ENCODE measurements at regions not wholly inside any gene's neighbourhood (a gene's known extent, or its start where the extent isn't known, plus 50 kb on each side); places are given as distances from the start of the nearest gene placed in this dataset.

DNA sequence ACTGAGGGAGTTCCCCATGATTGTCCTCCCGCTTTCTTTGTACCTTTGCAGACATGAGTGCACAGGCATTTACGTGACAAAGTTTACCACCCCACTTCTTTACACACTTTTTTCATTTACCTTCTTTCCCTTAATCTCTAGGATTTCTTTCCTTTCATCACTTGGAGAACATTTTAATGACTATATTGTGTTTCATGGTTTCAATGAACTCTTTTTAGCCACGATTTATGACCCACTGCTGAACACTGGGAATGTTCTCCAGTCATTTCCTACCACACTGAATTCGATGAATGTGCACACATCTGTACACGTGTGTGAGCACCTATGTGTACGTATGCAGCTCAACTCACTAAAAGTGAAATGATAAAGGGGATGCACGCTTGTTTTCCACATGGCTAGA lies 371.7 kb upstream of the IGFBP3 start:
- H3K79me2 ChIP-seq (ENCODE audit: control insufficient read depth in 1 of 2, insufficient read depth in 2 of 2, low read length in 2 of 2): no peaks in the 10 kb centered on the region
- ChIA-PET CTCF (ENCODE audit: partially characterized antibody) (no interaction called here), POLR2A (ENCODE audit: partially characterized antibody) (no interaction called here)
- H3K9me3 ChIP-seq (ENCODE audit: insufficient read depth in 2 of 2, low read depth in 1 of 2, low read length in 1 of 2): peaks cover 0 to 6% of the 10 kb centered on the region in 2 experiments; a peak in 1 of 4 replicates
- no peak overlapping the region for H3K18ac ChIP-seq (ENCODE audit: extremely low read depth, low read length)
- H3K4me1 ChIP-seq (replicated peaks in 1 of 4; ENCODE audit: control insufficient read depth in 3 of 4, insufficient read depth in 4 of 4, low read length in 3 of 4): no peaks in the 10 kb centered on the region
- H3K4me3 ChIP-seq (ENCODE audit: extremely low read depth in 1 of 4, insufficient read depth in 2 of 4, low read depth in 3 of 4, low read length in 4 of 4): no peak overlapping the region
- H3K23ac ChIP-seq (ENCODE audit: insufficient read length): no peak overlapping the region
- H3K9ac ChIP-seq (replicated peaks in 1 of 4; ENCODE audit: extremely low read depth in 1 of 4, low read depth in 3 of 4, low read length in 3 of 4): no peak overlapping the region
- 90% methylated on average over 7 of the region's 7 CpGs; no CpG with 5 or more reads in 1 of the 2 experiments for WGBS, 2 experiments (ENCODE audit: extremely low coverage in 1 of 2, insufficient coverage in 1 of 2, insufficient read length in 1 of 2, insufficient replicate concordance in 2 of 2, low coverage in 1 of 2, low lambda C conversion rate in 2 of 2, missing lambda C conversion rate in 1 of 2)
- H4K8ac ChIP-seq (ENCODE audit: extremely low read depth, insufficient read depth, low read length): no peak overlapping the region
- H3K79me1 ChIP-seq (ENCODE audit: low read depth, low read length): no peaks in the 10 kb centered on the region
- H2BK12ac ChIP-seq (ENCODE audit: low read depth, low read length): no peak overlapping the region
- no peak overlapping the region for H3K56ac ChIP-seq (replicated peaks; ENCODE audit: insufficient read length, low read depth, low read length)
- no peak overlapping the region for H4K5ac ChIP-seq (ENCODE audit: insufficient read length, low read depth, low read length)
- DNase-seq (ENCODE audit: low read depth in 1 of 2, low spot score in 2 of 2) (no peak), FAIRE-seq (no peak)
- H3K4ac ChIP-seq (replicated peaks; ENCODE audit: insufficient read length, low read depth, low read length): no peak overlapping the region
- TF ChIP-seq FOSL1 (IDR thresholded peaks at IDR 0.05; ENCODE audit: insufficient read depth, low read depth, low read length) (no peak), PHF8 (conservative IDR thresholded peaks at IDR 0.05; ENCODE audit: low read depth, low read length) (no peak)
- no peaks in the 10 kb centered on the region for H3K23me2 ChIP-seq (ENCODE audit: low read depth, low read length)
- H4K91ac ChIP-seq (replicated peaks; ENCODE audit: insufficient read length, low read length): no peak overlapping the region
- no peaks in the 10 kb centered on the region for H3K36me3 ChIP-seq (ENCODE audit: control insufficient read depth in 2 of 4, insufficient read depth in 4 of 4, low read length in 3 of 4)
- no peak overlapping the region for H3K27ac ChIP-seq (ENCODE audit: low read depth, low read length)
- H3K4me2 ChIP-seq (ENCODE audit: insufficient read depth in 1 of 2, low read depth in 2 of 2, low read length in 2 of 2): no peak overlapping the region
- H4K20me1 ChIP-seq (replicated peaks in 1 of 2; ENCODE audit: control insufficient read depth in 1 of 2, insufficient read depth in 2 of 2, low read length in 2 of 2): no peaks in the 10 kb centered on the region
- no peaks in the 10 kb centered on the region for H3K27me3 ChIP-seq (replicated peaks in 1 of 4; ENCODE audit: control insufficient read depth in 3 of 4, extremely low read depth in 1 of 4, insufficient read depth in 3 of 4, low read length in 3 of 4)
- no peak overlapping the region for H2BK120ac ChIP-seq (replicated peaks; ENCODE audit: low read depth, low read length)
- no peak overlapping the region for H3K14ac ChIP-seq (ENCODE audit: insufficient read length)
- 0 out of 2 replicates have a peak overlapping the region, but pooled peaks have one; percentile 36 for H2AFZ ChIP-seq (ENCODE audit: low read length)
- H2BK20ac ChIP-seq (ENCODE audit: low read length): no peak overlapping the region
- no peak overlapping the region for H2BK15ac ChIP-seq (ENCODE audit: low read length)
- no peak overlapping the region for H2BK5ac ChIP-seq (ENCODE audit: low read depth, low read length)
- no peak overlapping the region for H2AK5ac ChIP-seq (ENCODE audit: low read depth, low read length)

Data from H1 (cell line).